SK-N-SH treated with all-trans-retinoic acid at 6 μM for 48 hours (cell line): ENCODE measurements at regions not wholly inside any gene's neighbourhood (a gene's known extent, or its start where the extent isn't known, plus 50 kb on each side); places are given as distances from the start of the nearest gene placed in this dataset.

Experiments used
- ATAC-seq: fragments of 200-7000 bp; cut with Tn5 transposase; 3 replicates; pipeline ENCODE4 v1.9.1; 2020; ENCODE audit warnings: mild to moderate bottlenecking, moderate library complexity
- BACH2 ChIP-seq: fragments of 250-450 bp; sonication (Bioruptor Pico); IDR thresholded peaks from 2 replicates; pipeline ENCODE4 v1.9.0; 2021; ENCODE audit warnings: mild to moderate bottlenecking, borderline replicate concordance
- CREB5 ChIP-seq: fragments of 250-450 bp; sonication (Bioruptor Pico); IDR thresholded peaks from 2 replicates; pipeline ENCODE4 v1.5.1; 2020; ENCODE audit warnings: low read depth, mild to moderate bottlenecking, moderate library complexity
- CSDC2 ChIP-seq: fragments of 250-450 bp; sonication (Bioruptor Pico); IDR thresholded peaks from 2 replicates; pipeline ENCODE4 v1.5.0; 2020; ENCODE audit warnings: mild to moderate bottlenecking, moderate library complexity
- CSRNP3 ChIP-seq: fragments of 250-450 bp; sonication (Bioruptor Pico); IDR thresholded peaks from 2 replicates; pipeline ENCODE4 v1.5.1; 2021; ENCODE audit warnings: mild to moderate bottlenecking, moderate library complexity
- ESRRG ChIP-seq: fragments of 250-450 bp; sonication (Bioruptor Pico); IDR thresholded peaks from 2 replicates; pipeline ENCODE4 v1.6.1; 2021; ENCODE audit warnings: mild to moderate bottlenecking
- ISL1 ChIP-seq: fragments of 250-450 bp; sonication (Bioruptor Pico); IDR thresholded peaks from 2 replicates; pipeline ENCODE4 v2.1.2; 2022; ENCODE audit warnings: mild to moderate bottlenecking, moderate library complexity
- OSR1 ChIP-seq: fragments of 250-450 bp; sonication (Bioruptor Pico); IDR thresholded peaks from 2 replicates; pipeline ENCODE4 v1.8.0; 2022; ENCODE audit warnings: moderate library complexity, mild to moderate bottlenecking, inconsistent platforms
- POU6F1 ChIP-seq: fragments of 250-450 bp; sonication (Bioruptor Pico); IDR thresholded peaks from 2 replicates; pipeline ENCODE4 v1.8.0; 2021; ENCODE audit warnings: low read depth, mild to moderate bottlenecking, moderate library complexity, borderline replicate concordance
- PPARA ChIP-seq: fragments of 250-450 bp; sonication (Bioruptor Pico); IDR thresholded peaks from 2 replicates; pipeline ENCODE4 v1.5.0; 2020; ENCODE audit warnings: mild to moderate bottlenecking, borderline replicate concordance
- RARB ChIP-seq: fragments of 250-450 bp; sonication (Bioruptor Pico); IDR thresholded peaks from 2 replicates; pipeline ENCODE4 v1.8.0; 2021; ENCODE audit warnings: mild to moderate bottlenecking, moderate library complexity
- SNAI2 ChIP-seq: fragments of 250-450 bp; sonication (Bioruptor Pico); IDR thresholded peaks from 2 replicates; pipeline ENCODE4 v1.5.0; 2020; ENCODE audit warnings: mild to moderate bottlenecking, moderate library complexity
- TCF4 ChIP-seq: fragments of 250-450 bp; sonication (Bioruptor Pico); IDR thresholded peaks from 2 replicates; pipeline ENCODE4 v1.8.0; 2021; ENCODE audit warnings: mild to moderate bottlenecking, moderate library complexity, borderline replicate concordance
- TOX ChIP-seq: fragments of 250-450 bp; sonication (Bioruptor Pico); IDR thresholded peaks from 2 replicates; pipeline ENCODE4 v1.8.0; 2021; ENCODE audit warnings: mild to moderate bottlenecking, moderate library complexity, borderline replicate concordance
- TSHZ2 ChIP-seq: fragments of 250-450 bp; sonication (Bioruptor Pico); IDR thresholded peaks from 2 replicates; pipeline ENCODE4 v1.5.0; 2020; ENCODE audit warnings: mild to moderate bottlenecking, moderate library complexity
- ZFP30 ChIP-seq: fragments of 450-650 bp; formaldehyde crosslinking; IDR thresholded peaks from 2 replicates; pipeline ENCODE4 v1.5.0; 2022; ENCODE audit warnings: mild to moderate bottlenecking, moderate library complexity
- ZNF565 ChIP-seq: fragments of 450-650 bp; formaldehyde crosslinking; conservative IDR thresholded peaks from 2 replicates; pipeline ENCODE4 v1.5.0; 2020; ENCODE audit warnings: low read depth, mild to moderate bottlenecking, moderate library complexity
- ZNF70 ChIP-seq: fragments of 450-650 bp; formaldehyde crosslinking; IDR thresholded peaks from 2 replicates; pipeline ENCODE4 v1.5.0; 2020; ENCODE audit warnings: mild to moderate bottlenecking, moderate library complexity

GRCh38 chr12:113568021-113568420 lies 96.3 kb upstream of the LHX5 start (continued):
- TF ChIP-seq POU6F1 (CRISPR knock-in tag), result no peak
- TF ChIP-seq CREB5 (CRISPR knock-in tag), result no peak
- no peak for TF ChIP-seq ZNF70
- TF ChIP-seq TOX (CRISPR knock-in tag), result no peak
- TF ChIP-seq ZNF565 (CRISPR knock-in tag), result no peak

- ATAC-seq, result no peak
- TF ChIP-seq TSHZ2, result no peak
- no peak for TF ChIP-seq ISL1 (CRISPR knock-in tag)
- TF ChIP-seq ZFP30, result no peak
- no peak for TF ChIP-seq RARB
- no peak for TF ChIP-seq ZNF70
These were observed 93.7 kb upstream of the LHX5 start for GRCh38 chr12:113565368-113565767.

GRCh38 chr12:113561068-113561780 lies 89.6 kb upstream of the LHX5 start:
- no peak for ATAC-seq

More at GRCh38 chr12:113561068-113561780, 89.6 kb upstream of the LHX5 start:
- TF ChIP-seq CSDC2 (CRISPR knock-in tag) (no peak), ZNF565 (CRISPR knock-in tag) (no peak), POU6F1 (CRISPR knock-in tag) (no peak), TCF4 (CRISPR knock-in tag) (no peak), OSR1 (no peak), BACH2 (CRISPR knock-in tag) (no peak), ESRRG (CRISPR knock-in tag) (no peak), SNAI2 (CRISPR knock-in tag) (no peak), CSRNP3 (CRISPR knock-in tag) (no peak), ZNF70 (no peak), TOX (CRISPR knock-in tag) (no peak), ISL1 (CRISPR knock-in tag) (no peak), ZFP30 (no peak), PPARA (CRISPR knock-in tag) (no peak), TSHZ2 (no peak), RARB (no peak)
